GM18508 (cell line): ENCODE measurements at regions not wholly inside any gene's neighbourhood (a gene's known extent, or its start where the extent isn't known, plus 50 kb on each side); places are given as distances from the start of the nearest gene placed in this dataset.
"Not testable (repeated sequence)": the region's sequence is repeated elsewhere in the genome, so short reads cannot be mapped to it uniquely, and the experiment has no call there.

Experiments used
- ATAC-seq: cut with Tn5 transposase; IDR thresholded peaks from one replicate; pipeline ENCODE4 v1.9.1; 2021; ENCODE audit warnings: moderate number of reproducible peaks; ENCODE audit not compliant: insufficient read depth, unreplicated experiment

DNA sequence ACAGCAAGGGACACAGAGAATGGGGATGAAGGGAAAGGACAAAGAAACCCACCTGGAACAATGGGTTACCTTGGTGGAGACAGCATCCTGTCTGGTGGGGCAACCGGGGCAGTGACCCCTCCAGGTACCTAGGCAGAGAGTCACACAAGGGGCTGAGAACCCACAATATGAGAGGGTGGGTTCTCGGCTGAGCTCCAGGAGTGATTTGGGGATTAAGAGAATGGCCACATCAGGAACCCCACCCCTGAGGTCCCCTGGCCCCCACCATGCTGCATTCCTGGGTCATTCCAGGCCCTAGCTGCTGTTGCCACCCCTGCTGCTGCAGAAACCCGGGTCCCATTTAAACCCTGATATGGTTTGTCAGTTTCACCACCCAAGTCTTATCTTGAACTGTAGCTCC lies 172.3 kb downstream of the RTP5 start:
- ATAC-seq: no peak

DNA sequence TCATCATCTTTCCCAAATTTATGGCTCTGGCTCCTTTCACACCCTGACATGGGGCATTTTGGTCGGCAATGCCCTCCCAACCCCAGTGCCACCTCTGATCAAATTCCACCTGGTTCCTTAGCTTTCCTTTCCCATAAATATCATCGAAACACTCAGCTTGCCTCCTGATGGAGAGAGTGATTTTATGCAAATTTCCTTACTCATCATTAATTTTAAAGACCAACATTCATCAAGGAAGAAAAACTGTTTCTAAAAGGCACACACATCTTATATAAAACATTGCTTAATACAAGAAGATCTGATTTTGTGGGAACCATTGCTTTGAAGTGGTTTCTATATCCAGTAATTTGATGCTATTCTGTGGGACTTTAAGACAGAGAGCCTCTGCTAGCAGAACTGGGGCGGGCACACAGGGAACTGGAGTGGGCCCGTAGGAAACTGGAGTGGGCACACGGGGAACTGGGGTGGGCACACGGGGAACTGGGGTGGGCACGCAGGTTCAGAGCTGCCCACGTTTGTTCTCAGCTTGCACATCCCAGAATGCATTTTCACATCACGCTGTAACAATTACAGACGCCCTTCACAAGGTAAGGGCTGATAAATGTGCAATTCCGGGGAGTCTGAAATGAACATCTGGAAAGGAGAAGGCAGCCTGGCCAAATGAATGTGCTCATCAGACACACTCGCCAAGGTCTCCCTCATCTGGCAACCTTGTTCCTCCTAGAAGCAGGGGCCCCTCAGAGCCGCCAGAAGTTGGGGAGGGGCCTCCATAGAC lies 174.2 kb downstream of the RTP5 start:
- no peak for ATAC-seq

DNA sequence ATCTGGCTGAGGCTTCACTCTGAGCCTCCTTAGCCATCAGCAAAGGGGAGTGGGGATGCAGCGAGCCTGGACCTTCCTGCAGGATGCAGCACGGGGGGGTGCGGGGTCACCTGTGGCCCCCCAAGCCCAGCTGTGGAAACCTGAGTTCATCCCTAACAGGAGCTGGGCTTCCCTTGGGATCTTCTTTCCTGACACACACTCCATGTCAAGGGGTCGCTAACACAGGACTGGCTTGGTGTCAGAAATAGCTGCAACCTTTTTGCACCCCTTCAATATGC lies 174.7 kb downstream of the RTP5 start:
- ATAC-seq: no peak

DNA sequence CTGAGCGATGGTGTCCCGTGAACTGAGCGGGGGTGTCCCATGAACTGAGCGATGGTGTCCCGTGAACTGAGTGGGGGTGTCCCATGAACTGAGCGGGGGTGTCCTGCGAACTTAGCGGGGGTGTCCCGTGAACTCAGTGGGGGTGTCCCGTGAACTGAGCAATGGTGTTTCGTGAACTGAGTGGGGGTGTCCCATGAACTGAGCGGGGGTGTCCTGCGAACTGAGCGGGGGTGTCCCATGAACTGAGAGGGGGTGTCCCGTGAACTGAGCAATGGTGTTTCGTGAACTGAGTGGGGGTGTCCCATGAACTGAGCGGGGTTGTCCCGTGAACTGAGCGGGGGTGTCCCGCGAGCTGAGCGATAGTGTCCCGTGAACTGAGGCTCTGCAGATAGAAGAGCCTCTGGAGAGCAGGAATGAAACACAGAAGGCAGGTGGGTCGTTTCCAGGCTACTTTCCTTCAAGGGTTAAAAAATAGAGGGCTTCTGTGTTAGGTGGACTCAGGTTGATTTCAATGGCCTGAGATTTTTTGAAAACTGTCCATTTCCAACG lies 176.1 kb downstream of the RTP5 start:
- not testable (repeated sequence) for ATAC-seq

DNA sequence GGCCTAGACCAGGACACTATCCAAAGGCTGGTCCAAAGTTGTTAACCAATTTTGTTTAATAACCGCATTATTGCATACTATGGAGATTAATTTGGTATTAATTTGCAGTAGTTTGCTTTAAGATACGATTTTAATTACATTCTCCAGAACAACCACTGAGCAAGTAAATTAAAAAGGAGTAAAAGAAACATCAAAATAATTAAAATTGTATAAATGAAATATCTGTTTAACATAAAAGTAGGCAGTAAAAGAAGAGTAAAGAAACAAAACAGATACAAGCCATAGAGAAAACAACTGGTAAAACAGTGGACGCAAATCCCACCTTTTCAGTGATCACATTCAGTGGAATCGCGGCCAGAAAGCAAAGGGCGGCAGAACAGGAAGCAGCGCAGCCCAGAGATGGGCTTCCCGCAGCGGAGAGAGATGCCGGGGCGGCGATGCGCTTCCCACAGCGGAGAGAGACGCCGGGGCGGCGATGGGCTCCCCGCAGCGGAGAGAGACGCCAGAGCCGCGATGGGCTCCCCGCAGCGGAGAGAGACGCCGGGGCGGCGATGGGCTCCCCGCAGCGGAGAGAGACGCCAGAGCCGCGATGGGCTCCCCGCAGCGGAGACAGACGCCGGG lies 176.8 kb downstream of the RTP5 start:
- no peak for ATAC-seq

DNA sequence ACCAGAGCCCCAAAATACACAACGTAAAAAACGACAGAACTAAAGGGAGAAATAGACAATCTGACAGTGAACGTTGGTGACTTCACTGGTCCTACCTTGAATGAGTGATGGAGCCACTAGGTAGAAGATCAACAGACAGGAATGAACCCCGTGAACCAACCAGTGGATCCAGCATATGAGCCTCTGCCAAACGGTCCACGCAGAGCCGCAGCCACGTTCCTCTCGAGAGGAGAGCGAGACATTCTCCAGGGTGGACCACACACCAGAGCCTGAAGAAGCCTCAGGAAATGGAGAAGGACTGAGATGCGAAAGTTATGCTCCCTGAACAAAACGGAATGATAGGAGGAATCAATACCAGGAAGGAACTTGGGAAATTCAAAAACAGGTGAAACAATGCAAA lies 178.4 kb downstream of the RTP5 start:
- ATAC-seq: no peak

DNA sequence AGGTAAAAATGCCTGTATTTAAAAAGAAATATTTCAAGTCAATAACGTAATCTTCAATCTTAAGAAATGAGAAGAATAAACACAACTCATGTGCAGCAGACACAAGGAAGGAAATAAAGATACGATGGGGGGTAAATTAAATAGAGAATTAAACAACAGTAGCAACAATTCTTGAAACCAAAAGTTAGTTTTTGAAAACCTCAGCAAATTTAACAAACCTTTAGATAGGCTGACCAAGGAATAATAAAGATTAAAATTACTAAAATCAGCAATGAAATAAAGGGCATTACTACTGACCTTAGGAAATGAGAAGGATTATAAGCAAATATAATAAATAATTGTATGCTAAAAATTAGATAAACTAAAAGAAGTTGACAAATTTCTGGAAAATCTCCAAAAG lies 178.9 kb downstream of the RTP5 start:
- ATAC-seq: no peak

DNA sequence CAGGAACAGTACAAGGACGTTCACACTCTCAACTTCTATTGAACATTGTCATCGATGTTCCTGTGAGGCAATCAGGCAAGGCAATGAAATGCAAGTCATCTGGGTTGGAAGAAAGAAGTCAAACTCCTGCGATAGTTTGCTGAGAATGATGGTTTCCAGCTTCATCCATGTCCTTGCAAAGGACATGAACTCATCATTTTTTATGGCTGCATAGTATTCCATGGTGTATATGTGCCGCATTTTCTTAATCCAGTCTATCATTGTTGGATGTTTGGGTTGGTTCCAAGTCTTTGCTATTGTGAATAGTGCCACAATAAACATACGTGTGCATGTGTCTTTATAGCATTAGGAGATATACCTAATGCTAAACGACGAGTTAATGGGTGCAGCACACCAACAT lies 180.0 kb downstream of the RTP5 start:
- ATAC-seq: not testable (repeated sequence)

DNA sequence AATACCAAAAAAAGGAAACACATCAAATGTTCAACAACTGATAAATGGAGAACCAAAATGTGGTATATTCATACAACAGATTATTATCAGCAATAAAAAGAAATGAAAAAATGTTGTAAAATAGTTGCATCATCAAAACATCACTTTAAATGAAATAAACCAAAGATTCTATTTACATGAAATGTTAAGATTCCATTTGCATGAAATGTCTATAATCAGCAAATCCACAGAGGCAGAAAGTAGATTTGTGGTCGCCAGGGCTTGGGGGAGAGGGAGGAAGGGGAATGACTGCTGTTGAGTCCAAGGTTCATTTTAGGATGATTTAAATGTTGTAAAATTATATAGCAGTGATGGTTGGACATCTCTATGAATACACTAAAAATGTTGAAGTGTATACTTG lies 181.9 kb downstream of the RTP5 start:
- no peak for ATAC-seq

DNA sequence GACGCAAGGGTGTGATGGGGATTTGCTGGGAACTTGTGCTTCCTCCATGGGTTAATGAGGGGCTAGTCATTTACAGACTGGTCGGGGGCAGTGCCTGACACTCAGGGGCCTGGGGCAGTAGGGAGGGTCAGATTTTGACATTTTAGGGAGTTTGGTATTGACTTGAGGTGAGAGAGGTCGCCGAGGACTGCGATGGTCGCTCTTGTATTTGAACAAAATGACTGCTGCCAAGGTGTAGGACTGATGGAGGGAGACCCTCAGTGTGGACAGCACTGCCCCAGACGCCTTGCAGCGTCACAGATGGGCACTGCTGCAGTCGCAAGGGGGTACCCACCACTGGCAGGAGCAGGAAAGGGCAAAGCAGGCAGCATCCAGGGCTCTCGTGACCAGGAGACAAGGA lies 182.9 kb downstream of the RTP5 start:
- no peak for ATAC-seq

DNA sequence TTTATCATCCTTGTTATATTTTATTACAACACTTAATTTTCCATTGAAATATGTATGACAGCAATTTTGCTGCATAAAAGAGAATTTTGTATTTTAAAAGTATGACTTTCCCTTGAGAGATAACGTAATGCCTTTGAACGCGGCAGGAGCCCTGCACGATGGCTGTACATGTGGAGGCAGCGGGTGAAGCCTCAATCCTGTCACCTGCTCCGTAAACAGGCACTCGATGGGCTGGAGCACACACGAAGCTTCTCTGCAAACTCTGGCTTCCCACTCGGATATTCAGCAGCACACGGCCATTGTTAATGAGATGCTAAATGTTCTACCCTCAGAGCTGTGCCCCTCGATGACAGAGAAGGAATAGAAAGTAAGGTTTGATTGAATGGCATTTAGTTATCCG lies 184.4 kb downstream of the RTP5 start:
- no peak for ATAC-seq

DNA sequence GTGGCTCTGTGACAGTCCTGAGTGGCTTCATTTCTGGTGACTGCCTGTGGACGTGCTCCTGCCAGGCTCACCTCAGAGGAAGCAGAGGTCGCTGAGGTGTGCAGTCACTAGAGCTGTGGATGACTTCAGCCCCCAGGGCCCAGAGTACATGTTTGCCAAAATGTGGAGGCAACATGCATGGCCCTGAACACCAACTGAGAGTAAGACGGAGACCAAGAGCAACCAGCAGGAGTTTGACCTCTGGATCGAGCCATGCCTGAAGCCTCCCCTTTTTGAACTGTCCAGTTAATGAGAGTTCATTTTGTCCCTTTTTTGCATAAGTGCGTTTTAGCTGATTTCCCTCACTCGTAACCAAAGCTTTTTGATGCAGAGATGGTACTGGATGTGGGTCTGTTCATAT lies 184.9 kb downstream of the RTP5 start:
- ATAC-seq: no peak

DNA sequence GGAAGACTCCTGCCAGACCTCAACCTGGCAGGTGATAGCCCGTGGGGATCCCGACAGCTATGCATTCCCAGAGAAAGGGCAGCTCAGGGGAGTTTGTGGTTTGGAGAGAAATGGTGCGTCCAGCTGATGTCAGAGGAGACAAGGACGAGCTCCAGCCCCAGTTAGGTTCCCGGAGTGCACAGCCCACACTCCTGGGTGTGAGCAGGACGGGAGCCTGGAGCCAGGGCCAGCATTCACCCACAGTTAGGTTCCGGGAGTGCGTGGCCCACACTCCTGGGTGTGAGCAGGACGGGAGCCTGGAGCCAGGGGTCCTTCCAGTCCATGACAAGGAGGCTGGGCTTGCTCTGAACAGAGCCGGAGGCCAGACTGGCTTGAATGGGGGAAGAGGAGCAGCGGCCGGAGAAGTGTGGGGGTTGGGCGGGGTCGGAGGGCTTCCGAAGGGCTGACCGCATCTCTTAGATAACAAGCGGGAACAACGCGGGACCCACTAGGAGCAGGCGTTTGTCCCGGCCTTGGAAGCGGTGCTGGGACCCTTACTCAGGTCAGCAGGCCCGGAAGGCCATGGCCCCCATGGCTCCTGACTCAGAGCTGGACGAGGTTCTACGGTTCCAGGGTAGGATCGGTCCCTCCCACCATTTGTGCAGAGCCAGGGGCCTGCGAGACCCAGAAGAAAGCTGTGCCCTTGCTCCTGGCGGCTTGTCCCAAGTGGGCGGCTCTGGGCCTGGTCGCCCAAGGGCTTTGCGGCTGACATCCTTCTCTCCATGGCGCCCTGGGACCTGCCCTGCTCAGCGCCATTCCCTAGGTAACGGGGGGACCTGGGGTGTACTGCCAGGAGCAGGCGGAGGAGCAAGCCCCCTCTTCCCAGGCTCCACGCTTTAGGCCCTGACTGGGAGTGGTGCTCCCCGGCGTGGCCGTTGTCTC lies 185.6 kb downstream of the RTP5 start:
- no peak for ATAC-seq

DNA sequence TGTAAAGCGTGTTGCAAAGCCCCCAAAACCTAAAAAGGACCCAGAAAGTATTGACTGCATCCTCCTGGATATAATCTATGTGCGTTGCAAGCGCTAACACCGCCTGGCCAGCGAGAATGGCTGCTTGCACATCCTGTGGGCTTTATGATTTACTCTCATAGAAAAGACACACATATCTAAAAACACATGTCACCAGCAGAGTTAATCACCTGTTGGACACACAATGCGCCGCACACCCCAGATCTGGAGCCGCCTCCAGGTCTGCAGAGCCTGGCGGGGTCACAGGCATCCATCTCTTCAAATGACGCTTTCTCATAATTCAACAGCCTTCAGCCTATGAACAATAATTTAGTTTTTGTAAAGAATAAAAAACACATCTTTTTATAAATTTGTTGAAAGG lies 186.5 kb downstream of the RTP5 start:
- ATAC-seq: no peak

DNA sequence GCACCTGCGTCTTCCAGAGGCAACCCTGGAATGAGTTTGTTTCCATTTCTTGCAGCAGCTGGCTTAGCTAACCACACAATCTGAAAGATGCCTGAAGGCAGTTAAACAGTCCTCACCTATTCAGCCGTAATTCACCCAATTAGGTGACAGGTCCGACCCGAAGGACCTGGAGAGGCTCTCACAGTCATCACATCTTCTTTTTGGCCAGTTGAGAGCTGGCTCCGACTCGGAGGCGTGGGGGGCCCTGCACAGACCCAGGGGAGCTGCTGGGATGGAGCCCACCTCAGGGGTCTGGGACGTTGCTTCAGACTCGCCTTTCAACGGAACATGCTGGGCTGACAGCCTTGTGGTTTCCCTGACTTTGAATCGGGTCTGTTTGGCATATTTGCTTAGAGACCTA lies 187.3 kb downstream of the RTP5 start:
- ATAC-seq: no peak

DNA sequence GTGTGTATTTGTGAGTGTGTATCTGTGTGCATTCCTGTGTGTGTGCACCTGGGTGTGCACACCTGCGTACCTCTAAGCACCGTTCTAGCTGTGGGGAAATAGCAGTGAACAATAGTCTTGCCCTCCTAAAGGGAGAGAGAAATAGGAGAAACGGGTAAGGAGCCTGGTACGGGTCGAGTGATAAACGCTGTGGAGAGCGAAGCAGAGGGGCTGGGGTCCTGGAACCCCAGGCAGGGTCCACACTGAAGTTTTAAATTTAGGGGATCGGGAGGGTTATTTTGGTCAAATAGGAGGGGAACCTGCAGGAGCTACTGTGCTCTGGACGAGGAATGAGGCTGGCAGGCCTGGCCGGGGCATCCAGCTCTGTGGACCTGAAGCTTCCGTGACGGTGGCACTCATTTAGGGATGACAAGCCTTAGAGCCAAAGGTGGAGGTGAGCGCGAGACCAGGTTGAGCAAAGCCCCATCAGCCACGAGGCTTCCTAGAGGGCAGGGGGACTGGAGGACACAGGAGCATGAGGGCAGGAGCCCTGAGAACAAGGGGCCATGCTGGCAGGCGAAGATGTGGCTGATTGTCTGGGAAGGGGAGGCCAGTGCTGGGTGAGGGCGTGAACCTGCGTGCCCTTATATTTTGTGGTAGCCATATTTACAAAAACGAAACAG lies 188.0 kb downstream of the RTP5 start:
- no peak for ATAC-seq

DNA sequence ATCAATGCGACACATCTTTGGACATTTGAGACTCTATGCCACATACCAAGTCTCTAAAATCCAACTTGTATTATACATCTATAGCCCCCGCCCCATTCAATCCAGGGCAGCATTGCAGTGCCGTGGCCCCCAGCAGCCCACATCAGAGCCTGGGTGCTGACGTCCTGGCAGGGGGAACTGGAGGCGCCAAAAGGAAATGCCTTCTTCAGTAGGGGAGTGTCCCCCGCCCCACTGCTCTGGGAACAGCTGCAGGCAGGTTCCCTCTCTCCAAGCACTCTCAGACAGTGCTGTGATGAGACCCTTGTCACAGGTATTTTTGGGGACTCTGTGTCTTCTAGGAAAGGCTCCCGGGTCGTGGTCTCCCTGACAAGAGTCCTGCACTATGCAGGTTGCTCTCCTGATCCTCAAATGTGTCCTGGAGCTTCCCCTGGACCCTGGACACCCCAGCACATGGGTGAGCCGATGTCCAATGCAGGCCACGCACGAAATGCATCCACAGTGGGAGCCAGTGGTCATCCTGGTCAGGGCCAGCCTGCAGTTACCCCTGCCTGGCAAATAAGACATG lies 188.7 kb downstream of the RTP5 start:
- ATAC-seq: no peak

DNA sequence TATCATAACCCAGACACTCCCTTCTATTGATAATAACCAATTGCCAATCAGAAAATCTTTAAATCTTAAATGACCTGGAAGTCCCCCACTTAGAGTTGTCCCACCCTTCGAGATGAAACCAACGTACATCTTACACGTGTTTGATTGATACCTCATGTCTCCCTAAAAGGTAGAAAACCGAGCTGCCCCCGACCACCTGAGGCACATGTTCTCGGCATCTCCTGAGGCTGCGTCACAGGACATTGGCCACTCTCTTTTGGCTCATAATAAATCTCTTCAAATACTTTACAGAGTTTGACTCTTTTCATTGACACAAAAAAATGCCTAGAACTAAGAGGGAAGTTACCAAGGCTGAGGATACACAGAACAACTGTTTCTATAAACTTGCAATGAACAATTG lies 190.0 kb downstream of the RTP5 start:
- ATAC-seq: no peak

DNA sequence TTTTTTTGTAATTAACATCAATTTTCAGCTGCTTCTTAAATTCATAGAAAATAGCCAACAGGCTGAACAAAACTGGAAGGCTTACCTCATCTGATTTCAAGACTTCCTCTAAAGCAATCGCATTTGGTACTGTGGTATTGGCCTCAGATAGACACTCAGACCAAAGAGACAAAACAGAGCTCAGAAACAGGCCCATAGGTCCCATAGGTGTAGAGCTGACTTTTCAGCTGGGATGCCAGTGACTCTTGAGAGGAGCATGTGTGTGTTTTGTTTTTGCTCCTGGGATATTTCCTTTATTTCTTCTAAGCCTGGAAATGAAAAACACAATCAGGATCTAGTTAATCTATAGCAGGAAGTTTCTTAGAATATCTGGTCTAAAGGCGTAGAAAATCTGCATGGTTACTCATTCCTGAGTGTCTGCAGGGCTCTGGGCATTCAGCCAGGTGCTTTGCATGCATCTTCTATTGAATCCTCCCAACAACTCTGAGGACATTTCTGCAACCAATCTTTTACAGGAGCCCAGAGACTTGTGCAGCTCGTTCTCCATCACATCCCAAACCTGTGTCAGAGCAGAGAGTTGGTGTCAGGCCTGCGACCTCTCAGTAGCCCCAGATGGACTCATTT lies 190.8 kb downstream of the RTP5 start:
- no peak for ATAC-seq

DNA sequence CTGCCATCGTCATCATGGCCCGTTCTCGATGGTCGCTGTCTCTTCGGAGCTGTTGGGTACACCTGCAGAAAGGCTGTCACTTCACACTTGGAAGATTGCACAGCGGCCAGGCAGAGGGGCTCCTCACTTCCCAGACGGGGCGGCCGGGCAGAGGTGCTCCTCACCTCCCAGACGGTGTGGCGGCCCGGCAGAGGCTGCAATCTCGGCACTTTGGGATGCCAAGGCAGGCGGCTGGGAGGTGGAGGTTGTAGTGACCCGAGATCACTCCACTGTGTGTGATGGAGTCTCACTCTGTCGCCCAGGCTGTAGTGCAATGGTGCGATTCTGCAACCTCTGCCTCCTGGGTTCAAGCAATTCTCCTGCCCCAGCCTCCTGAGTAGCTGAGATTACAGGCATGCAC lies 192.4 kb downstream of the RTP5 start:
- ATAC-seq: not testable (repeated sequence)
